HCT116 (cell line): ENCODE measurements at regions not wholly inside any gene's neighbourhood (a gene's known extent, or its start where the extent isn't known, plus 50 kb on each side); places are given as distances from the start of the nearest gene placed in this dataset.

Experiments used
- ATAC-seq: fragments of 200-7000 bp; cut with Tn5 transposase; 2 replicates; pipeline ENCODE4 v1.9.1; 2020; ENCODE audit warnings: mild to moderate bottlenecking, moderate library complexity
- BruUV-seq: library from RNA; stranded (reverse); fragments of 400-500 nt; replicated peaks from 2 replicates; lab custom pipeline; 2021; lab: Mats Ljungman, UMichigan
- CTCF ChIA-PET: fragments of 300-600 bp; sonication (Branson Sonifier 250); formaldehyde crosslinking; loops from one replicate; lab custom pipeline; 2021; ENCODE audit warnings: antibody characterized with exemption; lab: Charles Lee
- POLR2A ChIA-PET: fragments of 300-600, 350-600 bp; sonication (Branson Sonifier 250); formaldehyde crosslinking; loops from one replicate; lab custom pipeline; 2021; ENCODE audit warnings: antibody characterized with exemption; lab: Charles Lee
- RAD21 ChIA-PET, 2 experiments: fragments of 300-600 bp; sonication (Branson Sonifier 250); formaldehyde crosslinking; loops; one replicate each; lab custom pipeline; 2023; ENCODE audit warnings: low total read pairs in 2 of 2; ENCODE audit not compliant: uncharacterized antibody in 2 of 2, unreplicated experiment in 2 of 2, low non-redundant PET in 1 of 2; lab: Charles Lee
- DNase-seq: peaks from one replicate; pipeline ENCODE4 v3.0.0-alpha.2; 2010; ENCODE audit warnings: low read depth, low spot score
- H2AFZ ChIP-seq: fragments of 200-600 bp; shearing (Covaris generic), sonication (generic); 2 replicates; pipeline ENCODE4 v1.6.1; 2017; ENCODE audit warnings: low read depth, mixed run types, mixed read lengths, antibody characterized with exemption, low read length; ENCODE audit not compliant: poor library complexity, severe bottlenecking
- H3K27ac ChIP-seq: 2 replicates; pipeline ENCODE4 v1.5.1; 2012; ENCODE audit warnings: low read depth, low read length
- H3K27me3 ChIP-seq: fragments of 200-600 bp; sonication (generic); 2 replicates; pipeline ENCODE4 v1.6.1; 2016; ENCODE audit warnings: mixed run types, low read length, mixed read lengths; ENCODE audit not compliant: insufficient read depth
- H3K36me3 ChIP-seq, 2 experiments: fragments of 200-500 bp in 1 of 2; fragments of 200-600 bp in 1 of 2; sonication (Bioruptor generic) in 1 of 2; sonication (generic) in 1 of 2; 2 replicates each; pipeline versions ENCODE4 v1.5.1 to v1.6.1; 2014 to 2016; ENCODE audit warnings: low read length in 2 of 2, inconsistent platforms in 1 of 2, mixed read lengths in 1 of 2, mixed run types in 1 of 2; ENCODE audit not compliant: insufficient read depth in 2 of 2, control insufficient read depth in 1 of 2
- H3K4me1 ChIP-seq, 2 experiments: fragments of 200-600 bp in 1 of 2; sonication (generic) in 1 of 2; 2 replicates each; pipeline versions ENCODE4 v1.5.1 to v1.6.1; 2012 to 2017; ENCODE audit warnings: low read length in 2 of 2, inconsistent platforms in 1 of 2, mild to moderate bottlenecking in 1 of 2, mixed read lengths in 1 of 2, mixed run types in 1 of 2, moderate library complexity in 1 of 2; ENCODE audit not compliant: insufficient read depth in 2 of 2, control insufficient read depth in 1 of 2
- H3K4me2 ChIP-seq: fragments of 200-600 bp; sonication (generic); 2 replicates; pipeline ENCODE4 v1.6.1; 2017; ENCODE audit warnings: mixed run types, low read length, mixed read lengths
- H3K4me3 ChIP-seq, 2 experiments: fragments of 200-600 bp in 1 of 2; sonication (generic) in 1 of 2; replicated peaks in 1 of 2; 2 replicates each; pipeline ENCODE4 v1.5.1; 2011 to 2016; ENCODE audit warnings: low read length in 2 of 2, control low read depth in 1 of 2, low read depth in 1 of 2, mild to moderate bottlenecking in 1 of 2, mixed read lengths in 1 of 2, mixed run types in 1 of 2
- H3K79me2 ChIP-seq: fragments of 200-600 bp; sonication (generic); 2 replicates; pipeline ENCODE4 v1.6.1; 2017; ENCODE audit warnings: mild to moderate bottlenecking, mixed run types, low read length, moderate library complexity, mixed read lengths; ENCODE audit not compliant: insufficient read depth
- H3K9ac ChIP-seq: fragments of 200-600 bp; sonication (generic); 2 replicates; pipeline ENCODE4 v1.6.1; 2016; ENCODE audit warnings: low read length, mixed read lengths
- H3K9me2 ChIP-seq: fragments of 200-600 bp; sonication (generic), shearing (Covaris generic); 2 replicates; pipeline ENCODE4 v1.6.1; 2017; ENCODE audit warnings: mixed run types, mild to moderate bottlenecking, moderate library complexity; ENCODE audit not compliant: insufficient read depth
- H3K9me3 ChIP-seq, 2 experiments: fragments of 200-500 bp in 1 of 2; fragments of 200-600 bp in 1 of 2; sonication (Bioruptor generic) in 1 of 2; sonication (generic) in 1 of 2; 2 replicates each; pipeline ENCODE4 v1.6.1; 2014 to 2017; ENCODE audit warnings: low read length in 2 of 2, mixed read lengths in 2 of 2, inconsistent platforms in 1 of 2, low read depth in 1 of 2, mild to moderate bottlenecking in 1 of 2, mixed run types in 1 of 2, moderate library complexity in 1 of 2; ENCODE audit not compliant: control insufficient read depth in 1 of 2, insufficient read depth in 1 of 2
- H4K20me1 ChIP-seq: fragments of 200-600 bp; sonication (generic), shearing (Covaris generic); 2 replicates; pipeline ENCODE4 v1.6.1; 2017; ENCODE audit warnings: mixed run types, mild to moderate bottlenecking, moderate library complexity; ENCODE audit not compliant: insufficient read depth
- CBX3 ChIP-seq: IDR thresholded peaks from 2 replicates; pipeline ENCODE4 v1.6.1; 2012; ENCODE audit warnings: low read depth
- CEBPB ChIP-seq: IDR thresholded peaks from 2 replicates; pipeline ENCODE4 v1.6.1; 2012; ENCODE audit warnings: low read depth
- ELF1 ChIP-seq: IDR thresholded peaks from 2 replicates; pipeline ENCODE4 v1.6.1; 2012; ENCODE audit warnings: low read depth, borderline replicate concordance
- EZH2 ChIP-seq: fragments of 200-600 bp; sonication (generic); IDR thresholded peaks from 2 replicates; pipeline ENCODE4 v1.6.1; 2017; ENCODE audit warnings: antibody characterized with exemption, mixed run types
- FOSL1 ChIP-seq: IDR thresholded peaks from 2 replicates; pipeline ENCODE4 v1.6.1; 2012; ENCODE audit warnings: low read depth
- JUND ChIP-seq: IDR thresholded peaks from 2 replicates; pipeline ENCODE4 v1.6.1; 2012
- POLR2A ChIP-seq: IDR thresholded peaks from 2 replicates; pipeline ENCODE4 v1.7.0; 2011; ENCODE audit warnings: borderline replicate concordance; ENCODE audit not compliant: insufficient read depth, insufficient read length; ENCODE audit errors: extremely low read depth
- POLR2AphosphoS5 ChIP-seq: IDR thresholded peaks from 2 replicates; pipeline ENCODE4 v1.6.1; 2011; ENCODE audit warnings: mild to moderate bottlenecking, low read depth, low read length, moderate library complexity
- RAD21 ChIP-seq: IDR thresholded peaks from 2 replicates; pipeline ENCODE4 v1.6.1; 2012; ENCODE audit warnings: low read depth, mild to moderate bottlenecking
- SIN3A ChIP-seq: IDR thresholded peaks from 2 replicates; pipeline ENCODE4 v1.6.1; 2012; ENCODE audit warnings: low read depth
- SP1 ChIP-seq: IDR thresholded peaks from 2 replicates; pipeline ENCODE4 v1.6.1; 2012; ENCODE audit warnings: low read depth
- SRF ChIP-seq: IDR thresholded peaks from 2 replicates; pipeline ENCODE4 v1.6.1; 2012; ENCODE audit warnings: low read depth
- TCF7L2 ChIP-seq: IDR thresholded peaks from 2 replicates; pipeline ENCODE4 v1.7.0; 2011; ENCODE audit warnings: borderline replicate concordance, inconsistent platforms; ENCODE audit not compliant: insufficient read depth, insufficient read length; ENCODE audit errors: extremely low read depth
- YY1 ChIP-seq: IDR thresholded peaks from 2 replicates; pipeline ENCODE4 v1.6.1; 2011; ENCODE audit warnings: low read length, low read depth, moderate library complexity, mild to moderate bottlenecking; ENCODE audit not compliant: insufficient replicate concordance; ENCODE audit errors: extremely low read depth
- ZFX ChIP-seq: fragments of 450-650 bp; IDR thresholded peaks from 2 replicates; pipeline ENCODE4 v1.6.1; 2017
- ZNF274 ChIP-seq: fragments of 200-500 bp; sonication (Bioruptor generic); IDR thresholded peaks from 2 replicates; pipeline ENCODE4 v1.6.1; 2014; ENCODE audit warnings: mild to moderate bottlenecking, low read depth, low read length, inconsistent platforms
- intact Hi-C: fragments of 100-400 bp; cut with micrococcal nuclease; formaldehyde crosslinking; loops from 2 replicates; pipeline ENCODE4 v1.10.0; 2022
- TF ChIP-seq, protein P1 (sequence below), 3 experiments: fragments of 200-600 bp in 1 of 3; sonication (generic) in 1 of 3; IDR thresholded peaks in 2 of 3; conservative IDR thresholded peaks in 1 of 3; 2 replicates each; pipeline ENCODE4 v1.5.1; 2012 to 2017; ENCODE audit warnings: low read depth in 2 of 3, low read length in 2 of 3, antibody characterized with exemption in 1 of 3, borderline replicate concordance in 1 of 3, control low read depth in 1 of 3, mild to moderate bottlenecking in 1 of 3, mixed read lengths in 1 of 3, mixed run types in 1 of 3, moderate library complexity in 1 of 3; ENCODE audit not compliant: insufficient read depth in 1 of 3
- TF ChIP-seq, protein P2 (sequence below): IDR thresholded peaks from 2 replicates; pipeline ENCODE4 v1.6.1; 2012
- TF ChIP-seq, protein P3 (sequence below): IDR thresholded peaks from 2 replicates; pipeline ENCODE4 v1.6.1; 2012
- TF ChIP-seq, protein P4 (sequence below): IDR thresholded peaks from 2 replicates; pipeline ENCODE4 v1.6.1; 2011; ENCODE audit warnings: mild to moderate bottlenecking, low read length, moderate library complexity; ENCODE audit not compliant: insufficient replicate concordance; ENCODE audit errors: extremely low read depth

DNA sequence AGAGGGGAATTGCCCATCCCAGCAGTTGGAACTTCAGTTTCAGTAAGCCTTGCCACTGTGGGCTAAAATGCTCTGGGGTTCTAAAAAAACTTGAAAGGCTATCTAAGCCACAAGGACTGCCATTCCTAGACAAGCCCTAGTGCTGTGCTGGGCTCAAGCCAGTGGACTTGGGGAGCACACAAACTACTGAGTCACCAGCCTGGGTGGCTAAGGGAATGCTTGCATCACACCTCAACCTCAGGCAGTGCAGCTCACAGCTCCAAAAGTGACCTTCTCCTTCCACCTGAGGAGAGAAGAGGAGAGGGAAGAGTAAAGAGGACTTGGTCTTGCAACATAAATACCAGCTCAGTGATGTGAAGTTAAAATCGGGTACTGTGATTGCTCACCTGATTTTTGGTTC, 116.7 kb upstream of the GLRA2 start:
- H3K9ac ChIP-seq: no peak overlapping the region
- H3K27ac ChIP-seq: no peak overlapping the region
- POLR2A ChIA-PET: no interaction called here
- no peaks in the 10 kb centered on the region for H3K79me2 ChIP-seq
- DNase-seq (no peak), ATAC-seq (no peak)
- no peaks in the 10 kb centered on the region for H3K9me3 ChIP-seq
- BruUV-seq: no TSS peak
- RAD21 ChIA-PET: no interaction called here
- intact Hi-C loops: no loop called here
- no peak overlapping the region for H3K4me2 ChIP-seq
- H2AFZ ChIP-seq: no peak overlapping the region
- CTCF ChIA-PET: no interaction called here
- H3K36me3 ChIP-seq: no peaks in the 10 kb centered on the region
- no peaks in the 10 kb centered on the region for H4K20me1 ChIP-seq
- no peak for TF ChIP-seq CEBPB
- TF ChIP-seq, protein P1, sequence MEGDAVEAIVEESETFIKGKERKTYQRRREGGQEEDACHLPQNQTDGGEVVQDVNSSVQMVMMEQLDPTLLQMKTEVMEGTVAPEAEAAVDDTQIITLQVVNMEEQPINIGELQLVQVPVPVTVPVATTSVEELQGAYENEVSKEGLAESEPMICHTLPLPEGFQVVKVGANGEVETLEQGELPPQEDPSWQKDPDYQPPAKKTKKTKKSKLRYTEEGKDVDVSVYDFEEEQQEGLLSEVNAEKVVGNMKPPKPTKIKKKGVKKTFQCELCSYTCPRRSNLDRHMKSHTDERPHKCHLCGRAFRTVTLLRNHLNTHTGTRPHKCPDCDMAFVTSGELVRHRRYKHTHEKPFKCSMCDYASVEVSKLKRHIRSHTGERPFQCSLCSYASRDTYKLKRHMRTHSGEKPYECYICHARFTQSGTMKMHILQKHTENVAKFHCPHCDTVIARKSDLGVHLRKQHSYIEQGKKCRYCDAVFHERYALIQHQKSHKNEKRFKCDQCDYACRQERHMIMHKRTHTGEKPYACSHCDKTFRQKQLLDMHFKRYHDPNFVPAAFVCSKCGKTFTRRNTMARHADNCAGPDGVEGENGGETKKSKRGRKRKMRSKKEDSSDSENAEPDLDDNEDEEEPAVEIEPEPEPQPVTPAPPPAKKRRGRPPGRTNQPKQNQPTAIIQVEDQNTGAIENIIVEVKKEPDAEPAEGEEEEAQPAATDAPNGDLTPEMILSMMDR (IDR thresholded peaks at IDR 0.05 in 2 of 3, conservative IDR thresholded peaks at IDR 0.05 in 1 of 3; ENCODE audit: borderline replicate concordance in 1 of 3, insufficient read depth in 1 of 3, low read depth in 2 of 3, low read length in 2 of 3): no peak
- TF ChIP-seq FOSL1: no peak
- TF ChIP-seq TCF7L2: no peak
- no peak for TF ChIP-seq JUND
- TF ChIP-seq ELF1: no peak
- TF ChIP-seq POLR2AphosphoS5: no peak
- TF ChIP-seq, protein P2, sequence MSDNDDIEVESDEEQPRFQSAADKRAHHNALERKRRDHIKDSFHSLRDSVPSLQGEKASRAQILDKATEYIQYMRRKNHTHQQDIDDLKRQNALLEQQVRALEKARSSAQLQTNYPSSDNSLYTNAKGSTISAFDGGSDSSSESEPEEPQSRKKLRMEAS: no peak
- TF ChIP-seq EZH2: no peak
- TF ChIP-seq POLR2A: no peak
- no peak for TF ChIP-seq SIN3A
- TF ChIP-seq ZNF274: no peak
- TF ChIP-seq YY1: no peak
- TF ChIP-seq, protein P3, sequence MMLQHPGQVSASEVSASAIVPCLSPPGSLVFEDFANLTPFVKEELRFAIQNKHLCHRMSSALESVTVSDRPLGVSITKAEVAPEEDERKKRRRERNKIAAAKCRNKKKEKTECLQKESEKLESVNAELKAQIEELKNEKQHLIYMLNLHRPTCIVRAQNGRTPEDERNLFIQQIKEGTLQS: no peak
- TF ChIP-seq SRF: no peak
- TF ChIP-seq, protein P4, sequence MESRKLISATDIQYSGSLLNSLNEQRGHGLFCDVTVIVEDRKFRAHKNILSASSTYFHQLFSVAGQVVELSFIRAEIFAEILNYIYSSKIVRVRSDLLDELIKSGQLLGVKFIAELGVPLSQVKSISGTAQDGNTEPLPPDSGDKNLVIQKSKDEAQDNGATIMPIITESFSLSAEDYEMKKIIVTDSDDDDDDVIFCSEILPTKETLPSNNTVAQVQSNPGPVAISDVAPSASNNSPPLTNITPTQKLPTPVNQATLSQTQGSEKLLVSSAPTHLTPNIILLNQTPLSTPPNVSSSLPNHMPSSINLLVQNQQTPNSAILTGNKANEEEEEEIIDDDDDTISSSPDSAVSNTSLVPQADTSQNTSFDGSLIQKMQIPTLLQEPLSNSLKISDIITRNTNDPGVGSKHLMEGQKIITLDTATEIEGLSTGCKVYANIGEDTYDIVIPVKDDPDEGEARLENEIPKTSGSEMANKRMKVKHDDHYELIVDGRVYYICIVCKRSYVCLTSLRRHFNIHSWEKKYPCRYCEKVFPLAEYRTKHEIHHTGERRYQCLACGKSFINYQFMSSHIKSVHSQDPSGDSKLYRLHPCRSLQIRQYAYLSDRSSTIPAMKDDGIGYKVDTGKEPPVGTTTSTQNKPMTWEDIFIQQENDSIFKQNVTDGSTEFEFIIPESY: no peak
- no peak for TF ChIP-seq ZFX
- TF ChIP-seq CBX3: no peak
- TF ChIP-seq SP1: no peak
- no peak for TF ChIP-seq RAD21
- H3K4me1 ChIP-seq: no peaks in the 10 kb centered on the region
- H3K9me2 ChIP-seq: no peaks in the 10 kb centered on the region
- H3K4me3 ChIP-seq: no peak overlapping the region
- no peaks in the 10 kb centered on the region for H3K27me3 ChIP-seq
